Ascending aorta (tissue), 2 donors: ENCODE measurements at regions not wholly inside any gene's neighbourhood (a gene's known extent, or its start where the extent isn't known, plus 50 kb on each side); places are given as distances from the start of the nearest gene placed in this dataset.
A peak's percentile ranks its signal among the peaks of the same experiment; 100 is the strongest.

Experiments used
- DNase-seq, 2 donors: peaks; one replicate each; pipeline ENCODE4 v3.0.0-alpha.2; 2019; ENCODE audit warnings: low spot score in 2 of 2
- H3K27ac ChIP-seq, 2 donors: fragments of 200-600 bp; sonication (generic); one replicate each; pipeline ENCODE4 v1.5.1; 2016 to 2017; ENCODE audit warnings: mild to moderate bottlenecking in 1 of 2
- H3K27me3 ChIP-seq: fragments of 200-600 bp; sonication (generic); one replicate; pipeline ENCODE4 v1.5.1; 2017
- H3K36me3 ChIP-seq, 2 donors: fragments of 200-600 bp; sonication (generic); one replicate each; pipeline ENCODE4 v1.5.1; 2016
- H3K4me1 ChIP-seq, 2 donors: fragments of 200-600 bp; sonication (generic); one replicate each; pipeline ENCODE4 v1.5.1; 2016 to 2017; ENCODE audit warnings: mild to moderate bottlenecking in 1 of 2
- H3K4me3 ChIP-seq, 2 donors: fragments of 200-600 bp; sonication (generic); one replicate each; pipeline ENCODE4 v1.5.1; 2016 to 2017; ENCODE audit warnings: mild to moderate bottlenecking in 1 of 2
- H3K9me3 ChIP-seq, 2 donors: fragments of 200-600 bp; sonication (generic); one replicate each; pipeline ENCODE4 v1.5.1; 2016
- CTCF ChIP-seq, 3 experiments: fragments of 200-600 bp in 2 of 3; fragments of 450-650 bp in 1 of 3; sonication (generic) in 2 of 3; IDR thresholded peaks; one replicate each; pipeline ENCODE4 v1.5.1; 2016 to 2019; ENCODE audit warnings: antibody characterized with exemption in 3 of 3, mild to moderate bottlenecking in 1 of 3, moderate library complexity in 1 of 3
- intact Hi-C: fragments of 100-400 bp; cut with DNase I; formaldehyde crosslinking; loops from one replicate; pipeline ENCODE4 v1.15.1; 2023

GRCh38 chr7:106420210-106420609, 135.4 kb upstream of the NAMPT start:
- H3K36me3 ChIP-seq, result no peaks in the 10 kb centered on the region
- H3K4me3 ChIP-seq, result no peak overlapping the region
- no peak for TF ChIP-seq CTCF (IDR thresholded peaks at IDR 0.05)
- DNase-seq, result no peak
- peaks cover 4 to 12% of the 10 kb centered on the region in 2 donors for H3K9me3 ChIP-seq
- H3K27ac ChIP-seq, result peak overlapping the region in 1 of 2 donors; percentile 62
- intact Hi-C loops, result no loop called here
- H3K4me1 ChIP-seq, result peaks cover 0 to 8% of the 10 kb centered on the region in 2 donors
- no peaks in the 10 kb centered on the region for H3K27me3 ChIP-seq

DNA sequence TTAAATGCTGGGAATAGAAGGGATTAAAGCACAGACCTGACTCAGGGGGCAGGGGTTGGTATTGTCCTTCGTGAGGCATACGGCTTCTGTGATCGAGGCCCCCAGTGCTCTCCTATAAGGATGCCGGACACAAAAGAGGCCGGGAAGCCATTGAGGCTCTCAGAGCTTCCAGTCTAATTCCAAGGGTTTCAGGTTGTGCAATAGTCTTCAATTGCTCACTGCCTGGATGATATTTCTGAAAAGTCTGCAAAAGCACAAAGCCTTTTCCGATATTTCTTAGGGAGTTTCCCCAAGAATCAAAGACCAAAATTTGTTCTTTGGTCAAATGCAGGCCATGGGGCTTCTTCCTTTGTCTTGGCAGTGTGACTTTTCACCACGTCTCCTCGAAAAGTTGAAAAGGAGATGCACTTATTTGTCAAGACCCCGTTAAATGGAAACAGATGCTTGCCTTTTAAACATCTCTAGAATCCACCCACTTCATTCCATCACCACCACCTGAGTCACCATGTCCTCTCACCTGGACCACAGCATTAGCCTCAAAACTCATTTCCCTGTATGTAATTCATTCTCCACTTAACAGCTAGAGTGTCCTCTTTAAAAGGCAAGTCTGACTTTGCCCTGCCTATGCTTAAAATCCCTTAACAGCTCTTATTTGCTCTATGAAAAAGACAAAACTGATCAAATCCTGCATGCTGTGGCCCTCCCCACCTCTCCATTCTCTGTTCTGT, 134.8 kb upstream of the NAMPT start:
- Histone ChIP-seq H3K4me1 (peaks cover 0 to 7% of the 10 kb centered on the region in 2 donors), H3K27me3 (no peaks in the 10 kb centered on the region), H3K27ac (no peak overlapping the region), H3K4me3 (no peak overlapping the region), H3K36me3 (no peaks in the 10 kb centered on the region), H3K9me3 (peaks cover 4 to 12% of the 10 kb centered on the region in 2 donors)
- intact Hi-C loops, result loop anchor here (5.0 kb wide), 1 partner anchor 92 kb away; no protein-coding TSS in a partner anchor
- no peak for DNase-seq
- no peak for TF ChIP-seq CTCF (IDR thresholded peaks at IDR 0.05)

GRCh38 chr7:106418526-106418925, 133.7 kb upstream of the NAMPT start:
- intact Hi-C loops, result loop anchor here (5.0 kb wide), 1 partner anchor 91 kb away; no protein-coding TSS in a partner anchor
- Histone ChIP-seq H3K4me3 (no peak overlapping the region), H3K36me3 (no peaks in the 10 kb centered on the region), H3K27ac (peak overlapping the region in 1 of 2 donors; percentile 34), H3K27me3 (no peaks in the 10 kb centered on the region), H3K9me3 (peaks cover 4 to 12% of the 10 kb centered on the region in 2 donors), H3K4me1 (peaks cover 0 to 2% of the 10 kb centered on the region in 2 donors)
- no peak for TF ChIP-seq CTCF (IDR thresholded peaks at IDR 0.05)
- no peak for DNase-seq

DNA sequence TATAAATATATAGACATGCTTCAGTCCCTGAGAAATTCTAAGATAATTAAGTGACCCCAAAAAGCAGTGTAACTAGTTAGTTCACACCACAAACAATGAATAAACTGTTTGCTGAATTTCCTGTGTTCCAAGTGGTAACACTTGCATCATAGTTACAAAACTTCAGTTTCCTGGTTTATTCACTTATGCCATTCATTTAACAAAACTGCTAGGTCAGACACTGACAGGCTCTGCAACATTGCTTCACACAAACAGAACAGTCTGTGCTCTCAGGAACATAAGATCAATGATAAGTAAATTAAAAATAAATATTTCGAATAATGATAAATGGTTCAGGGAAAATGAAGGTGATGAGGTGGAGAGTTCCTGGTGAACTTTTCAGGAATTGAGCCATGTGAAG, 133.3 kb upstream of the NAMPT start:
- DNase-seq, result peak in 1 of 2 donors; percentile 68
- Histone ChIP-seq H3K27me3 (no peaks in the 10 kb centered on the region), H3K27ac (peak overlapping the region in 1 of 2 donors; percentile 34), H3K4me1 (peaks cover 0 to 2% of the 10 kb centered on the region in 2 donors), H3K9me3 (peaks cover 4 to 12% of the 10 kb centered on the region in 2 donors), H3K36me3 (no peaks in the 10 kb centered on the region), H3K4me3 (no peak overlapping the region)
- intact Hi-C loops, result loop anchor here (5.0 kb wide), 1 partner anchor 91 kb away; no protein-coding TSS in a partner anchor
- TF ChIP-seq CTCF (IDR thresholded peaks at IDR 0.05), result no peak

- no peak for DNase-seq
- peaks cover 0 to 2% of the 10 kb centered on the region in 2 donors for H3K4me1 ChIP-seq
- intact Hi-C loops, result loop anchor here (5.0 kb wide), 1 partner anchor 90 kb away; no protein-coding TSS in a partner anchor
These were observed 132.6 kb upstream of the NAMPT start for GRCh38 chr7:106417273-106417902.

More at GRCh38 chr7:106417273-106417902, 132.6 kb upstream of the NAMPT start:
- Histone ChIP-seq H3K27me3 (no peaks in the 10 kb centered on the region), H3K4me3 (no peak overlapping the region), H3K27ac (no peak overlapping the region), H3K9me3 (peaks cover 4 to 12% of the 10 kb centered on the region in 2 donors), H3K36me3 (no peaks in the 10 kb centered on the region)
- TF ChIP-seq CTCF (IDR thresholded peaks at IDR 0.05), result no peak
